WTC11 (cell line): ENCODE measurements at regions not wholly inside any gene's neighbourhood (a gene's known extent, or its start where the extent isn't known, plus 50 kb on each side); places are given as distances from the start of the nearest gene placed in this dataset.
"Not testable (repeated sequence)": the region's sequence is repeated elsewhere in the genome, so short reads cannot be mapped to it uniquely, and the experiment has no call there.

ENCODE experiments used
- ATF3 ChIP-seq: sonication (generic); formaldehyde crosslinking; conservative IDR thresholded peaks from 2 replicates; pipeline ENCODE4 v1.8.1; 2022; ENCODE audit warnings: mild to moderate bottlenecking, missing genetic modification reagents
- CREM ChIP-seq: sonication (generic); formaldehyde crosslinking; IDR thresholded peaks from 2 replicates; pipeline ENCODE4 v1.8.1; 2022; ENCODE audit warnings: mild to moderate bottlenecking, missing genetic modification reagents, moderate library complexity
- CTCF ChIP-seq: fragments of 200-600 bp; IDR thresholded peaks from 2 replicates; pipeline ENCODE4 v1.8.0; 2022; ENCODE audit warnings: antibody characterized with exemption
- FOXP1 ChIP-seq: sonication (generic); formaldehyde crosslinking; IDR thresholded peaks from 2 replicates; pipeline ENCODE4 v1.8.0; 2022; ENCODE audit warnings: missing genetic modification reagents, mild to moderate bottlenecking, moderate library complexity, borderline replicate concordance
- JUN ChIP-seq: sonication (generic); formaldehyde crosslinking; IDR thresholded peaks from 2 replicates; pipeline ENCODE4 v1.8.0; 2023; ENCODE audit warnings: mild to moderate bottlenecking, missing genetic modification reagents
- NR2C2 ChIP-seq: sonication (generic); formaldehyde crosslinking; IDR thresholded peaks from 2 replicates; pipeline ENCODE4 v1.8.0; 2022; ENCODE audit warnings: mild to moderate bottlenecking, missing genetic modification reagents
- USF1 ChIP-seq: sonication (generic); formaldehyde crosslinking; IDR thresholded peaks from 2 replicates; pipeline ENCODE4 v1.8.0; 2022; ENCODE audit warnings: mild to moderate bottlenecking, missing genetic modification reagents

GRCh38 chr5:124168093-124168492 lies 578.3 kb downstream of the ZNF608 start:
- TF ChIP-seq CREM (CRISPR knock-in tag); USF1 (CRISPR knock-in tag); CTCF; JUN; ATF3 (CRISPR knock-in tag); NR2C2 (CRISPR knock-in tag); FOXP1 (CRISPR knock-in tag): not testable (repeated sequence)
